ENCODE measurements at regions not wholly inside any gene's neighbourhood (a gene's known extent, or its start where the extent isn't known, plus 50 kb on each side); places are given as distances from the start of the nearest gene placed in this dataset.
"Not testable (repeated sequence)": the region's sequence is repeated elsewhere in the genome, so short reads cannot be mapped to it uniquely, and the experiment has no call there.

GRCh38 chrX:3914059-3914458 lies 200.6 kb upstream of the PRKX start:
- H3K9me3 Mint-ChIP-seq; H3K4me3 Mint-ChIP-seq; H3K4me1 Mint-ChIP-seq (ENCODE audit: low read depth); H3K27ac Mint-ChIP-seq; H3K36me3 Mint-ChIP-seq (ENCODE audit: low read depth); DNase-seq; H3K27me3 Mint-ChIP-seq (ENCODE audit: insufficient read depth): not testable (repeated sequence)

- not testable (repeated sequence) for H3K4me3 Mint-ChIP-seq; H3K4me1 Mint-ChIP-seq (ENCODE audit: low read depth); H3K36me3 Mint-ChIP-seq (ENCODE audit: low read depth); H3K27me3 Mint-ChIP-seq (ENCODE audit: insufficient read depth); H3K27ac Mint-ChIP-seq; H3K9me3 Mint-ChIP-seq; DNase-seq
These were observed 197.6 kb upstream of the PRKX start for GRCh38 chrX:3911012-3911411.

- not testable (repeated sequence) for H3K4me1 Mint-ChIP-seq (ENCODE audit: low read depth); H3K27me3 Mint-ChIP-seq (ENCODE audit: insufficient read depth); H3K9me3 Mint-ChIP-seq; H3K27ac Mint-ChIP-seq; DNase-seq; H3K36me3 Mint-ChIP-seq (ENCODE audit: low read depth); H3K4me3 Mint-ChIP-seq
These were observed 197.2 kb upstream of the PRKX start for GRCh38 chrX:3910611-3911010.

GRCh38 chrX:3905522-3906258 lies 192.2 kb upstream of the PRKX start:
- H3K36me3 Mint-ChIP-seq (ENCODE audit: low read depth); H3K27ac Mint-ChIP-seq; H3K9me3 Mint-ChIP-seq; H3K4me1 Mint-ChIP-seq (ENCODE audit: low read depth); H3K4me3 Mint-ChIP-seq; H3K27me3 Mint-ChIP-seq (ENCODE audit: insufficient read depth); DNase-seq: not testable (repeated sequence)

- H3K27me3 Mint-ChIP-seq (ENCODE audit: insufficient read depth); H3K36me3 Mint-ChIP-seq (ENCODE audit: low read depth); H3K27ac Mint-ChIP-seq; H3K4me3 Mint-ChIP-seq; H3K9me3 Mint-ChIP-seq; H3K4me1 Mint-ChIP-seq (ENCODE audit: low read depth); DNase-seq: not testable (repeated sequence)
These were observed 188.8 kb upstream of the PRKX start for GRCh38 chrX:3902222-3902621.

- H3K27ac Mint-ChIP-seq, H3K4me3 Mint-ChIP-seq: not testable (repeated sequence)
These were observed 183.3 kb upstream of the PRKX start for GRCh38 chrX:3896755-3897154.

GRCh38 chrX:3882553-3882920 lies 169.1 kb upstream of the PRKX start:
- not testable (repeated sequence) for H3K4me3 Mint-ChIP-seq

More at GRCh38 chrX:3896755-3897154, 183.3 kb upstream of the PRKX start:
- not testable (repeated sequence) for H3K36me3 Mint-ChIP-seq (ENCODE audit: low read depth); H3K9me3 Mint-ChIP-seq; DNase-seq; H3K4me1 Mint-ChIP-seq (ENCODE audit: low read depth); H3K27me3 Mint-ChIP-seq (ENCODE audit: insufficient read depth)

GRCh38 chrX:3881898-3882552 lies 168.6 kb upstream of the PRKX start:
- H3K27ac Mint-ChIP-seq; H3K27me3 Mint-ChIP-seq (ENCODE audit: insufficient read depth); H3K36me3 Mint-ChIP-seq (ENCODE audit: low read depth); DNase-seq; H3K4me1 Mint-ChIP-seq (ENCODE audit: low read depth); H3K9me3 Mint-ChIP-seq; H3K4me3 Mint-ChIP-seq: not testable (repeated sequence)

More at GRCh38 chrX:3882553-3882920, 169.1 kb upstream of the PRKX start:
- not testable (repeated sequence) for H3K27ac Mint-ChIP-seq; H3K36me3 Mint-ChIP-seq (ENCODE audit: low read depth); DNase-seq; H3K9me3 Mint-ChIP-seq; H3K4me1 Mint-ChIP-seq (ENCODE audit: low read depth); H3K27me3 Mint-ChIP-seq (ENCODE audit: insufficient read depth)

GRCh38 chrX:3881255-3881895 lies 167.9 kb upstream of the PRKX start:
- H3K36me3 Mint-ChIP-seq (ENCODE audit: low read depth); H3K4me1 Mint-ChIP-seq (ENCODE audit: low read depth); H3K27me3 Mint-ChIP-seq (ENCODE audit: insufficient read depth); H3K4me3 Mint-ChIP-seq; H3K27ac Mint-ChIP-seq; H3K9me3 Mint-ChIP-seq; DNase-seq: not testable (repeated sequence)

GRCh38 chrX:3876393-3876792 lies 162.9 kb upstream of the PRKX start:
- H3K27me3 Mint-ChIP-seq (ENCODE audit: insufficient read depth); H3K4me1 Mint-ChIP-seq (ENCODE audit: low read depth); H3K9me3 Mint-ChIP-seq; DNase-seq; H3K36me3 Mint-ChIP-seq (ENCODE audit: low read depth); H3K27ac Mint-ChIP-seq; H3K4me3 Mint-ChIP-seq: not testable (repeated sequence)

- not testable (repeated sequence) for H3K27ac Mint-ChIP-seq; H3K36me3 Mint-ChIP-seq (ENCODE audit: low read depth); H3K4me3 Mint-ChIP-seq; H3K4me1 Mint-ChIP-seq (ENCODE audit: low read depth); H3K27me3 Mint-ChIP-seq (ENCODE audit: insufficient read depth); DNase-seq; H3K9me3 Mint-ChIP-seq
These were observed 162.2 kb upstream of the PRKX start for GRCh38 chrX:3875638-3876037.

GRCh38 chrX:3872226-3872879 lies 158.9 kb upstream of the PRKX start:
- not testable (repeated sequence) for H3K27me3 Mint-ChIP-seq (ENCODE audit: insufficient read depth); H3K4me1 Mint-ChIP-seq (ENCODE audit: low read depth); H3K27ac Mint-ChIP-seq; H3K4me3 Mint-ChIP-seq; H3K9me3 Mint-ChIP-seq; DNase-seq; H3K36me3 Mint-ChIP-seq (ENCODE audit: low read depth)

- not testable (repeated sequence) for H3K9me3 Mint-ChIP-seq; H3K4me3 Mint-ChIP-seq; H3K27ac Mint-ChIP-seq; H3K36me3 Mint-ChIP-seq (ENCODE audit: low read depth); DNase-seq; H3K27me3 Mint-ChIP-seq (ENCODE audit: insufficient read depth); H3K4me1 Mint-ChIP-seq (ENCODE audit: low read depth)
These were observed 153.8 kb upstream of the PRKX start for GRCh38 chrX:3867067-3867831.
